ENCODE measurements at regions not wholly inside any gene's neighbourhood (a gene's known extent, or its start where the extent isn't known, plus 50 kb on each side); places are given as distances from the start of the nearest gene placed in this dataset.
"Not testable (repeated sequence)": the region's sequence is repeated elsewhere in the genome, so short reads cannot be mapped to it uniquely, and the experiment has no call there.

DNA sequence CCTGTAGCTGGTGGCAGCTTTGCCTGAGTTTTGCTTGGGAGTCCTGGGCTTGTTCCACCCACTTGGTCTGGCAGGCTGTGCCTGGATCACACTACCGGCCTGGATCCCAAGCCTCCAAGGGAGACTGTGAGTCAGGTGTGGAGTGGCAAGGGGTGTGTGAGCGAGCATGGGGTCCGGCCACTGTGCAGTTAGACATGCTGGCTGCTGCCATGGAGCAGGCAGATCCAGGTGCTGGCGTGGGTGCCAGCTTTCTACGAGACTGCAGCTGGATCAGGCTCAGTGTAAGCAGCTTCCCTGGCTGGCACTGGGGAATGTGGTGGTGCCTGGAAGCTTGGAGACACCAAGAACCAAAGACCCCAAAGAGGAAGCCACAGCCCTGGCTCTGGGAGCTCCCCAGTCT is 102.0 kb upstream of the BNIP2 start:
- WGBS, 4 donors, result 66 to 77% (median 71%) methylated on average over 3 to 5 of the region's 5 CpGs
- Histone ChIP-seq H3K27me3 (peaks cover 25% of the 10 kb centered on the region), H3K4me3 (no peak overlapping the region), H3K9me3 (replicated peaks in 1 of 3) (no peaks in the 10 kb centered on the region), H3K4me1 (replicated peaks in 1 of 2) (no peaks in the 10 kb centered on the region), H3K36me3 (replicated peaks in 1 of 2) (no peaks in the 10 kb centered on the region), H3K27ac (no peak overlapping the region)
- no peak for DNase-seq
- intact Hi-C loops (cut with DNase I), result no loop called here
- no peak for TF ChIP-seq POLR2A (IDR thresholded peaks at IDR 0.05)
- TF ChIP-seq, protein P1, sequence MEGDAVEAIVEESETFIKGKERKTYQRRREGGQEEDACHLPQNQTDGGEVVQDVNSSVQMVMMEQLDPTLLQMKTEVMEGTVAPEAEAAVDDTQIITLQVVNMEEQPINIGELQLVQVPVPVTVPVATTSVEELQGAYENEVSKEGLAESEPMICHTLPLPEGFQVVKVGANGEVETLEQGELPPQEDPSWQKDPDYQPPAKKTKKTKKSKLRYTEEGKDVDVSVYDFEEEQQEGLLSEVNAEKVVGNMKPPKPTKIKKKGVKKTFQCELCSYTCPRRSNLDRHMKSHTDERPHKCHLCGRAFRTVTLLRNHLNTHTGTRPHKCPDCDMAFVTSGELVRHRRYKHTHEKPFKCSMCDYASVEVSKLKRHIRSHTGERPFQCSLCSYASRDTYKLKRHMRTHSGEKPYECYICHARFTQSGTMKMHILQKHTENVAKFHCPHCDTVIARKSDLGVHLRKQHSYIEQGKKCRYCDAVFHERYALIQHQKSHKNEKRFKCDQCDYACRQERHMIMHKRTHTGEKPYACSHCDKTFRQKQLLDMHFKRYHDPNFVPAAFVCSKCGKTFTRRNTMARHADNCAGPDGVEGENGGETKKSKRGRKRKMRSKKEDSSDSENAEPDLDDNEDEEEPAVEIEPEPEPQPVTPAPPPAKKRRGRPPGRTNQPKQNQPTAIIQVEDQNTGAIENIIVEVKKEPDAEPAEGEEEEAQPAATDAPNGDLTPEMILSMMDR (IDR thresholded peaks at IDR 0.05), result no peak

DNA sequence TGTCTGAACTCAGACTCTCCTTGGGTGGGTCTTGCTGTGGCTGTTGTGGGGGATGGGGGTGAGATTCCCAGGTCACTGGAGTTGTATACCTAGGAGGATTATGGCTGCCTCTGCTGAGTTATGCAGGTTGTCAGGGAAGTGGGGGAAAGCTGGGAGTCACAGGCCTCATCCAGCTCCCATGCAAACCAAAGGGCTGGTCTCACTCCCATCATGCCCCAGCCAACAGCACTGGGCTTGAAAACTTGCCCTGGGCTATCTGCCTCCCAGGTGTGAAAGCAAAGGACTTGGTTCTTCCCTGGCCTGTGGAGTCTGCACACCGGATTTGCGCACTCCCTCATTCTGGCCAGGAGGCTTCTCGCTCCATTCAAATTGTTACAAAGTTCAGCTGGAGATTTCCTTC is 97.3 kb upstream of the BNIP2 start:
- intact Hi-C loops (cut with DNase I), result not testable (repeated sequence)

DNA sequence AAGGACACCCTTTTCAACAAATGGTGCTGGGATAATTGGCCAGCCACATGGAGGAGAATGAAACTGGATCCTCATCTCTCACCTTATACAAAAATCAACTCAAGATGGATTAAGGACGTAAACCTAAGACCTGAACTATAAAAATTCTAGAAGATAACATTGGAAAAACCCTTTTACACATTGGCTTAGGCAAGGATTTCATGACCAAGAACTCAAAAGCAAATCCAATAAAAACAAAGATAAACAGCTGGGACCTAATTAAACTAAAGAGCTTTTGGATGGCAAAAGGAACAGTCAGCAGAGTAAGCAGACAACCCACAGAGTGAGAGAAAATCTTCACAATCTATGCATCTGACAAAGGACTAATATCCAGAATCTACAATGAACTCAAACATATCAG is 96.9 kb upstream of the BNIP2 start:
- intact Hi-C loops (cut with DNase I); DNase-seq: not testable (repeated sequence)

More for the DNA sequence above, 97.3 kb upstream of the BNIP2 start:
- H3K4me3 ChIP-seq; H3K27me3 ChIP-seq; DNase-seq; H3K4me1 ChIP-seq (replicated peaks in 1 of 2); H3K36me3 ChIP-seq (replicated peaks in 1 of 2); H3K27ac ChIP-seq; H3K9me3 ChIP-seq (replicated peaks in 1 of 3): not testable (repeated sequence)
- 93 to 98% (median 97%) methylated on average over 3 of the region's 3 CpGs for WGBS, 4 donors

DNA sequence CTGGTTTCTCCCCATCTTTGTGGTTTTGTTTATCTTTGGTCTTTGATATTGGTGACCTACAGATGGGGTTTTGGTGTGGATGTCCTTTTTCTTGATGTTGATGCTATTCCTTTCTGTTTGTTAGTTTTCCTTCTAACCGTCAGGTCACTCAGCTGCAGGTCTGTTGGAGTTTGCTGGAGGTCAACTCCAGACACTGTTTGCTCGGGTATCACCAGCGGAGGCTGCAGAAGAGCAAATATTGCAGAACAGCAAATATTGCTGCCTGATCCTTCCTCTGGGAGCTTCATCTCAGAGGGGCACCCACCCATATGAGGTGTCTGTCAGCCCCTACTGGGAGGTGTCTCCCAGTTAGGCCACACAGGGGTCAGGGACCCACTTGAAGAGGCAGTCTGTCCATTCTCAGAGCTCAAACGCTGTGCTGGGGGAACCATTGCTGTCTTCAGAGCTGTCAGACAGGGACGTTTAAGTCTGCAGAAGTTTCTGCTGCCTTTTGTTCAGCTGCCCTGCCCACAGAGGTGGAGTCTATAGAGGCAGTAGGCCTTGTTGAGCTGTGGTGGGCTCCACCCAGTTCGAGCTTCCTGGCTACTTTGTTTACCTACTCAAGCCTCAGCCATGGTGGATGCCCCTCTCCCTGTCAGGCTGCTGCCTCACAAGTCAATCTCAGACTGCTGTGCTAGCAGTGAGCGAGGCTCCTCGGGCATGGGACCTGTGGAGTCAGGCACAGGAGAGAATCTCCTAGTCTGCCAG is 94.8 kb upstream of the BNIP2 start:
- H3K9me3 ChIP-seq (replicated peaks in 1 of 3); H3K27me3 ChIP-seq; intact Hi-C loops (cut with DNase I); H3K4me1 ChIP-seq (replicated peaks in 1 of 2); H3K27ac ChIP-seq; H3K4me3 ChIP-seq; DNase-seq; H3K36me3 ChIP-seq (replicated peaks in 1 of 2): not testable (repeated sequence)
- WGBS, 4 donors, result 57 to 75% (median 59%) methylated on average over 3 to 8 of the region's 8 CpGs

More for the DNA sequence above, 96.9 kb upstream of the BNIP2 start:
- not testable (repeated sequence) for H3K36me3 ChIP-seq (replicated peaks in 1 of 2); H3K27ac ChIP-seq; H3K9me3 ChIP-seq (replicated peaks in 1 of 3); H3K27me3 ChIP-seq; H3K4me1 ChIP-seq (replicated peaks in 1 of 2); H3K4me3 ChIP-seq
- 48 to 69% (median 59%) methylated on average over 1 of the region's 1 CpG for WGBS, 4 donors

DNA sequence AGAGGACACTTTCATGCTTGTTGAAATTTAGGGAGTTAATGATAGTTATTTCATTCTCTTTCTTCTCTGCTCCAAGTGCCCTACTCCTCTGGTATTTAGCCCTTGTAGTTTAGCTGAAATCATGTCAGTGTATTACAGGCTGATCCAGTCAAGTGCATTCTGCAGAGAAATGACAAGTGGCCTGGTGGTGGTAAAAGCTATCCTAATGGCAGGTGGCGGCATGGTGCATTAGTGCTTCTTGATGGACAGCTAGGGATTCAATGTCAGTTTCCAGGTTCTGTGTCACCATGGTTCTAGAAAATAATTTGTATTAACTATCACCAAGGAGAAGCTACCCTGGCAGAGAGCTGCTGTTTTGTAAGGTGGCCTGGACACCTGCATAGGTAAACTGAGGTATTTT is 90.0 kb upstream of the BNIP2 start:
- TF ChIP-seq POLR2A (IDR thresholded peaks at IDR 0.05), result no peak
- TF ChIP-seq, protein P1 (IDR thresholded peaks at IDR 0.05), result no peak
- Histone ChIP-seq H3K4me1 (replicated peaks in 1 of 2) (no peaks in the 10 kb centered on the region), H3K27ac (no peak overlapping the region), H3K9me3 (replicated peaks in 1 of 3) (no peaks in the 10 kb centered on the region), H3K27me3 (peaks cover 6% of the 10 kb centered on the region), H3K36me3 (replicated peaks in 1 of 2) (no peaks in the 10 kb centered on the region), H3K4me3 (no peak overlapping the region)
- 92 to 100% (median 97%) methylated on average over 1 of the region's 1 CpG; no CpG with 5 or more reads in 1 of the 4 donors for WGBS, 4 donors
- DNase-seq, result no peak
- intact Hi-C loops (cut with DNase I), result no loop called here

DNA sequence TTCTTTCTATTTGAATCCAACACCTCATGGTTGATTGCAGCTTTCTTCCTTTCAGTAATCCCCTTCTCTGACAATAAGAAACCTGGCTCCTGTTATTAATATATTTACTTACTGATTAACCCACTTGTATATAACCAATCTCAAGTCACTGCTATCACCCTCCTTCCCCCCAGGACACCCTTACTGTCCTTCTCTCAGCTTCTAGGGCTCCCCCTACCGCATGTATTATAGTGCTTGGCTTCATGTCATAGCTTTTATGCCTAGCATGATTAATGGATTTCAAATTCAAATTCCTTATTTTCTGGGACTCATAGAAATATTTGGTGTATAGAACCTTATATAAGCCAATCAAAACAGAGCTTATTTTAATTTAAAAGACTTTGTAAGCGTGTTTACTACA is 75.7 kb upstream of the BNIP2 start:
- Histone ChIP-seq H3K27me3 (peaks cover 38% of the 10 kb centered on the region), H3K27ac (no peak overlapping the region)
- WGBS, 4 donors, result 41 to 56% (median 47%) methylated on average over 2 of the region's 2 CpGs

More for the DNA sequence above, 75.7 kb upstream of the BNIP2 start:
- DNase-seq, result no peak
- H3K4me1 ChIP-seq (replicated peaks in 1 of 2), result no peaks in the 10 kb centered on the region
- no peak overlapping the region for H3K4me3 ChIP-seq
- intact Hi-C loops (cut with DNase I), result no loop called here
- no peaks in the 10 kb centered on the region for H3K36me3 ChIP-seq (replicated peaks in 1 of 2)
- TF ChIP-seq, protein P1 (IDR thresholded peaks at IDR 0.05), result no peak
- TF ChIP-seq POLR2A (IDR thresholded peaks at IDR 0.05), result no peak
- H3K9me3 ChIP-seq (replicated peaks in 1 of 3), result peaks cover 0 to 4% (median 0%) of the 10 kb centered on the region in 3 donors

Data from adrenal gland (tissue), 9 donors.